Transverse colon (tissue), 4 donors: ENCODE measurements at regions not wholly inside any gene's neighbourhood (a gene's known extent, or its start where the extent isn't known, plus 50 kb on each side); places are given as distances from the start of the nearest gene placed in this dataset.
A peak's percentile ranks its signal among the peaks of the same experiment; 100 is the strongest.

Experiments
- DNase-seq: peaks from one replicate; pipeline ENCODE4 v3.0.0-alpha.2; 2019
- H3K27ac ChIP-seq, 4 donors: fragments of 200-600 bp; sonication (generic); 2 replicates each; pipeline ENCODE4 v1.5.1; 2016 to 2018; ENCODE audit warnings: inconsistent platforms in 4 of 4
- H3K27me3 ChIP-seq: fragments of 200-600 bp; sonication (generic); 2 replicates; pipeline ENCODE4 v1.5.1; 2017; ENCODE audit warnings: inconsistent platforms
- H3K36me3 ChIP-seq, 4 donors: fragments of 200-600 bp; sonication (generic); 2 replicates each; pipeline ENCODE4 v1.5.1; 2017 to 2019; ENCODE audit warnings: inconsistent platforms in 4 of 4
- H3K4me1 ChIP-seq, 4 donors: fragments of 200-600 bp; sonication (generic); 2 replicates each; pipeline ENCODE4 v1.5.1; 2017 to 2020; ENCODE audit warnings: inconsistent platforms in 4 of 4
- H3K4me3 ChIP-seq, 4 donors: fragments of 200-600 bp; sonication (generic); 1 replicate in 1 of 4; 2 replicates in 3 of 4; pipeline versions ENCODE4 v1.5.1 to v1.6.1; 2017 to 2019; ENCODE audit warnings: inconsistent platforms in 4 of 4
- H3K9me3 ChIP-seq, 2 donors: fragments of 200-600 bp; sonication (generic); 2 replicates each; pipeline ENCODE4 v1.5.1; 2017 to 2019; ENCODE audit warnings: inconsistent platforms in 2 of 2
- CTCF ChIP-seq, 5 experiments: fragments of 200-600 bp in 3 of 5; fragments of 450-650 bp in 2 of 5; sonication (generic) in 3 of 5; IDR thresholded peaks; 1 replicate in 2 of 5; 2 replicates in 3 of 5; pipeline ENCODE4 v1.5.1; 2016 to 2017; ENCODE audit warnings: antibody characterized with exemption in 5 of 5, inconsistent platforms in 3 of 5, mild to moderate bottlenecking in 2 of 5, moderate library complexity in 1 of 5
- EP300 ChIP-seq: sonication (generic); formaldehyde crosslinking; IDR thresholded peaks from one replicate; pipeline ENCODE4 v1.6.1; 2017; ENCODE audit warnings: antibody characterized with exemption, low read depth
- POLR2A ChIP-seq: fragments of 450-650 bp; IDR thresholded peaks from one replicate; pipeline ENCODE4 v1.6.1; 2016; ENCODE audit warnings: antibody characterized with exemption, mild to moderate bottlenecking, moderate library complexity
- POLR2AphosphoS5 ChIP-seq, 3 donors: sonication (generic); formaldehyde crosslinking; IDR thresholded peaks; one replicate each; pipeline ENCODE4 v1.6.1; 2016; ENCODE audit warnings: antibody characterized with exemption in 3 of 3
- WGBS, 2 donors: methylation state at CpG; one replicate each; pipeline ENCODE4 v1.1.5; 2018; ENCODE audit warnings: low coverage in 1 of 2; 5-methylcytosine and 5-hydroxymethylcytosine counted together
- in situ Hi-C, 4 donors: fragments of 200-750 bp; cut with MboI; loops; one replicate each; pipeline versions ENCODE4 v1.15.0 to v1.15.1; 2017; ENCODE audit warnings: low sequenced_read_pairs in 3 of 4, low pct_ligation_motif_present in 1 of 4, low pct_unique_long_range_greater_than_20kb in 1 of 4
- intact Hi-C: fragments of 100-400 bp; cut with DNase I; formaldehyde crosslinking; loops from one replicate; pipeline ENCODE4 v1.15.1; 2023; ENCODE audit warnings: low total_unique reads

- intact Hi-C loops (no loop called here), in situ Hi-C loops (no loop called here)
- H3K4me3 ChIP-seq = no peak overlapping the region
- no peaks in the 10 kb centered on the region for H3K36me3 ChIP-seq
- no peaks in the 10 kb centered on the region for H3K9me3 ChIP-seq
- H3K4me1 ChIP-seq = no peaks in the 10 kb centered on the region
- peak overlapping the region; percentile 10 to 61 (median 36) for H3K27ac ChIP-seq
- peaks cover 4% of the 10 kb centered on the region for H3K27me3 ChIP-seq
- no peak for TF ChIP-seq POLR2AphosphoS5 (IDR thresholded peaks at IDR 0.05)
- no peak for TF ChIP-seq CTCF (IDR thresholded peaks at IDR 0.05)
- no peak for TF ChIP-seq EP300
- no peak for TF ChIP-seq POLR2A
- DNase-seq = no peak
- 64 to 80% methylated on average over 1 of the region's 1 CpG for WGBS, 2 donors
These were observed 131.2 kb downstream of the IRS2 start for GRCh38 chr13:109655206-109655600.

- in situ Hi-C loops = no loop called here
These were observed 131.8 kb downstream of the IRS2 start for GRCh38 chr13:109654341-109655205.

DNA sequence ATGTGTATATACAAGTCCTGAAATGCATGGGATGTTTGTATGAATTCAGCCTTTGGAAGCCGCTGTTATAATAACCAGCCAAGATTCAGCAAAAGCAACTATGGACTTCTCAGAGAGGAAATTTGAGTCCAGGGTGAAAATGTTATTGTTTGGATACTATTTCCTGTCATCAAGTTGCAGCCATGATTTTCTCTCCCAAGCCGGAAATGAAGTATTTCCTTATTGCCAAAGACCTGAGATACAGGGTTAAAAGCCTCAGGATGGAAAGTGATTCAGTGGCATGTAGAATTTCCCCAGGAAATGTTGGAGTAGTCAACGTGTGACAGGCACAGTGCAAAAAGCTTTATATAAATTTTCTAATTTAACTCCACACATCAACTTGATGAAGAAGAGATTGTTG lies 133.9 kb downstream of the IRS2 start:
- Histone ChIP-seq H3K9me3 (no peaks in the 10 kb centered on the region), H3K27me3 (no peaks in the 10 kb centered on the region), H3K4me1 (peaks cover 0 to 6% (median 0%) of the 10 kb centered on the region in 4 donors), H3K4me3 (no peak overlapping the region), H3K27ac (peak overlapping the region; percentile 5 to 28 (median 20)), H3K36me3 (no peaks in the 10 kb centered on the region)
- TF ChIP-seq CTCF (IDR thresholded peaks at IDR 0.05) (no peak), EP300 (no peak), POLR2AphosphoS5 (IDR thresholded peaks at IDR 0.05) (no peak), POLR2A (no peak)
- in situ Hi-C loops = no loop called here
- intact Hi-C loops = no loop called here
- 42 to 79% methylated on average over 2 to 3 of the region's 3 CpGs for WGBS, 2 donors
- no peak for DNase-seq

More at GRCh38 chr13:109654341-109655205, 131.8 kb downstream of the IRS2 start:
- intact Hi-C loops = no loop called here
- Histone ChIP-seq H3K4me1 (peaks cover 0 to 4% (median 0%) of the 10 kb centered on the region in 4 donors), H3K36me3 (no peaks in the 10 kb centered on the region), H3K27me3 (peaks cover 2% of the 10 kb centered on the region), H3K4me3 (no peak overlapping the region), H3K27ac (peak overlapping the region in 2 of 4 donors; percentile 22 to 61), H3K9me3 (no peaks in the 10 kb centered on the region)
- TF ChIP-seq POLR2AphosphoS5 (IDR thresholded peaks at IDR 0.05) (no peak), CTCF (IDR thresholded peaks at IDR 0.05) (no peak), POLR2A (no peak), EP300 (peak; percentile 80)
- DNase-seq = no peak
- WGBS, 2 donors = 79 to 85% methylated on average over 13 to 17 of the region's 17 CpGs

DNA sequence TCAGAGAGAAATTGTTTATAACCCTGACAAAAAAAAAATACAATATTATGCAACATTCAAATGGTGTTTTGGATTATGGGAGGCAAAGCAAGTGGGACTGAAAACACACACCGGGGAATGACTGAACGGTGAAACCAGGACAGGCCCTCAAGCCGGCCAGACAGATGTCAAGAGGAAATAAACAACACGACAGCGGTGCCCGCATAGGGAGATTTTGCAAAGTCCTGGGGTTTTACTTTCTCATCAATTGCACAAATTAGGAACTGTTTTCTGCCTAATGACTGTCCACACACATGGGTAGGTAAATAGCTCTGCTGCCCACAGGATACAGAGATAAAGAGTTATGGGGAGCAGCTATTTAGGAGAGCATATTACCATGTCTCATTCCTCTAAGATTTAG lies 134.5 kb downstream of the IRS2 start:
- WGBS, 2 donors = 72 to 74% methylated on average over 6 of the region's 6 CpGs
- peak overlapping the region in 3 of 4 donors; percentile 18 to 38 (median 28) for H3K27ac ChIP-seq

More for the DNA sequence above, 134.5 kb downstream of the IRS2 start:
- Histone ChIP-seq H3K4me1 (peaks cover 0 to 6% (median 0%) of the 10 kb centered on the region in 4 donors), H3K9me3 (no peaks in the 10 kb centered on the region), H3K4me3 (no peak overlapping the region), H3K36me3 (no peaks in the 10 kb centered on the region), H3K27me3 (no peaks in the 10 kb centered on the region)
- intact Hi-C loops = no loop called here
- no peak for DNase-seq
- in situ Hi-C loops = no loop called here
- no peak for TF ChIP-seq CTCF (IDR thresholded peaks at IDR 0.05)
- no peak for TF ChIP-seq EP300
- TF ChIP-seq POLR2AphosphoS5 (IDR thresholded peaks at IDR 0.05) = no peak
- no peak for TF ChIP-seq POLR2A
